MM.1S (cell line): ENCODE measurements at regions not wholly inside any gene's neighbourhood (a gene's known extent, or its start where the extent isn't known, plus 50 kb on each side); places are given as distances from the start of the nearest gene placed in this dataset.

Source experiments
- EZH2 ChIP-seq: fragments of 300-600 bp; sonication (generic); optimal IDR thresholded peaks from 2 replicates; pipeline ENCODE3; 2017; ENCODE audit warnings: low read depth, mild to moderate bottlenecking, antibody characterized with exemption, low read length, mixed read lengths
- TF ChIP-seq, protein P1 (sequence below): fragments of 300-600 bp; sonication (generic); IDR thresholded peaks from 2 replicates; pipeline ENCODE4 v1.5.1; 2016; ENCODE audit warnings: antibody characterized with exemption, low read length, mixed read lengths

DNA sequence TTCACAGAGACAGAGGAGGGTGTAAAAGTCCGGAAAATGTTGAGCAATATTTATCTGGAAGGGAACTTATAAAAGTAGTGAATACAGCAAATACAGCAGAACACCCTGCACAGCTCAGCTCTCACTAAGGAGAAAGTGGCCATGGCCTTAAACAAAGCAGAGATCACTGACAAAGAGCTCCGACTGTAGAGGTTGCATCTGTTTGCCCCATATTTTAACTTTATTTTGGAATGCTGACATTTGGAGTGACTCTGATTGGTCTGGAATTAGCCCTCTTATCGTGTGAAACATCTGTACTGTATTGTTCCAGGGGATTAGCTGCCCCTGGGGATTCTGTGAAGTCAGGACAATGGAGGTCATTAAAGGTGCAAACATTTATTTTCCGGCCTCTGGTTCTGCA lies 1275.7 kb upstream of the FLRT2 start:
- TF ChIP-seq, protein P1, sequence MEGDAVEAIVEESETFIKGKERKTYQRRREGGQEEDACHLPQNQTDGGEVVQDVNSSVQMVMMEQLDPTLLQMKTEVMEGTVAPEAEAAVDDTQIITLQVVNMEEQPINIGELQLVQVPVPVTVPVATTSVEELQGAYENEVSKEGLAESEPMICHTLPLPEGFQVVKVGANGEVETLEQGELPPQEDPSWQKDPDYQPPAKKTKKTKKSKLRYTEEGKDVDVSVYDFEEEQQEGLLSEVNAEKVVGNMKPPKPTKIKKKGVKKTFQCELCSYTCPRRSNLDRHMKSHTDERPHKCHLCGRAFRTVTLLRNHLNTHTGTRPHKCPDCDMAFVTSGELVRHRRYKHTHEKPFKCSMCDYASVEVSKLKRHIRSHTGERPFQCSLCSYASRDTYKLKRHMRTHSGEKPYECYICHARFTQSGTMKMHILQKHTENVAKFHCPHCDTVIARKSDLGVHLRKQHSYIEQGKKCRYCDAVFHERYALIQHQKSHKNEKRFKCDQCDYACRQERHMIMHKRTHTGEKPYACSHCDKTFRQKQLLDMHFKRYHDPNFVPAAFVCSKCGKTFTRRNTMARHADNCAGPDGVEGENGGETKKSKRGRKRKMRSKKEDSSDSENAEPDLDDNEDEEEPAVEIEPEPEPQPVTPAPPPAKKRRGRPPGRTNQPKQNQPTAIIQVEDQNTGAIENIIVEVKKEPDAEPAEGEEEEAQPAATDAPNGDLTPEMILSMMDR, result no peak
- TF ChIP-seq EZH2, result no peak
